NOMO-1 treated with DMSO at 0.1 percent for 48 hours (cell line): ENCODE measurements at regions not wholly inside any gene's neighbourhood (a gene's known extent, or its start where the extent isn't known, plus 50 kb on each side); places are given as distances from the start of the nearest gene placed in this dataset.
"Not testable (repeated sequence)": the region's sequence is repeated elsewhere in the genome, so short reads cannot be mapped to it uniquely, and the experiment has no call there.

ENCODE experiments used
- DNase-seq: peaks from one replicate; lab custom pipeline; 2025; ENCODE audit not compliant: unreplicated experiment; lab: John Stamatoyannopoulos, UW

GRCh38 chr1:45258059-45258650 is 51.8 kb upstream of the ZSWIM5 start:
- no peak for DNase-seq

GRCh38 chr1:45259053-45259452 is 52.6 kb upstream of the ZSWIM5 start:
- peak; percentile 38 for DNase-seq

GRCh38 chr1:45260244-45260643 is 53.8 kb upstream of the ZSWIM5 start:
- DNase-seq: no peak

- no peak for DNase-seq
Measured at GRCh38 chr1:45263132-45263531, 56.7 kb upstream of the ZSWIM5 start.

- no peak for DNase-seq
Measured at GRCh38 chr1:45265244-45265643, 58.8 kb upstream of the ZSWIM5 start.

- DNase-seq: no peak
Measured at GRCh38 chr1:45266151-45266801, 59.9 kb upstream of the ZSWIM5 start.

- not testable (repeated sequence) for DNase-seq
Measured at GRCh38 chr1:45268310-45268709, 58.4 kb upstream of the HPDL start.

- not testable (repeated sequence) for DNase-seq
Measured at GRCh38 chr1:45272267-45272666, 54.4 kb upstream of the HPDL start.

- no peak for DNase-seq
Measured at GRCh38 chr1:45272913-45273371, 53.8 kb upstream of the HPDL start.

- no peak for DNase-seq
Measured at GRCh38 chr1:45275054-45275453, 51.6 kb upstream of the HPDL start.
